ENCODE measurements at regions not wholly inside any gene's neighbourhood (a gene's known extent, or its start where the extent isn't known, plus 50 kb on each side); places are given as distances from the start of the nearest gene placed in this dataset.

DNA sequence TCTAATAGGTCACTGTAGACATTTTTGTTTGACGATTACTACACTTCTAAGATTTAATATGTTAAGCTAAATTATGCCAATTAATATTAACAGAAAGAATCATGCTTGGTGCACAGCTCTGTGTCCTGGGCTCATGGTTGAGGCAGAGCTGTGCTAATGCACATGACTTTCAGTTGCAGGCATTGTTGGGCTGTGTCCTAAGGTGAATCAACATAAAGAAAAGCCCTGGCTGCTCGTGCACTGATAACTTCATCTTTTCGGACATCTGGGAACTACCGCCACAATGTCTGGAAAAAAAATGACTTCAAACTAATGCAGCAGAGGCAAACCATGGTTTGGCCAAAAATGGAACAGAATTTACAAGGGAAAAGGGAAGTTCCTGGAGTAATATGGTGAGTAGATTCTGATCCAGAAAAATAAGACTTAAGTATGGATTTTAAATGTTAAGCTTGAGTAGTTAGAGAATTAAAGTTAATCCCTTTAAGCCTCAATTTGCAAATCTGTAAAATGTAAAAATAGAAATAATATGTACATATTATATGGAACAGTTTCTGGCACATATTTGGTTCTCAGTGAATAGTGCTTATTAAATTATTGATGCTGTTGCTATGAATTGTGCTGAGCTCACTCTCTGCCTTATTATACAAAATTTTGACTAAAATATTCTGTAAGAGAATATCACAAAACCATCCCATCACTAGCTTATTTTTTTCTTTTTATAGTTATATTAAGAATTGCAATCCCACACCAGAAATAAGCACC lies 186.1 kb downstream of the BRINP2 start:
- TF ChIP-seq ZBTB7A (IDR thresholded peaks at IDR 0.05; ENCODE audit: low read depth) (no peak), RAD21 (IDR thresholded peaks at IDR 0.05; ENCODE audit: low read depth) (no peak), TAF1 (IDR thresholded peaks at IDR 0.05; ENCODE audit: low read depth) (no peak), CEBPB (IDR thresholded peaks at IDR 0.05) (no peak), TEAD4 (IDR thresholded peaks at IDR 0.05) (no peak), EP300 (IDR thresholded peaks at IDR 0.05; ENCODE audit: borderline replicate concordance) (no peak)
- TF ChIP-seq, protein P1, sequence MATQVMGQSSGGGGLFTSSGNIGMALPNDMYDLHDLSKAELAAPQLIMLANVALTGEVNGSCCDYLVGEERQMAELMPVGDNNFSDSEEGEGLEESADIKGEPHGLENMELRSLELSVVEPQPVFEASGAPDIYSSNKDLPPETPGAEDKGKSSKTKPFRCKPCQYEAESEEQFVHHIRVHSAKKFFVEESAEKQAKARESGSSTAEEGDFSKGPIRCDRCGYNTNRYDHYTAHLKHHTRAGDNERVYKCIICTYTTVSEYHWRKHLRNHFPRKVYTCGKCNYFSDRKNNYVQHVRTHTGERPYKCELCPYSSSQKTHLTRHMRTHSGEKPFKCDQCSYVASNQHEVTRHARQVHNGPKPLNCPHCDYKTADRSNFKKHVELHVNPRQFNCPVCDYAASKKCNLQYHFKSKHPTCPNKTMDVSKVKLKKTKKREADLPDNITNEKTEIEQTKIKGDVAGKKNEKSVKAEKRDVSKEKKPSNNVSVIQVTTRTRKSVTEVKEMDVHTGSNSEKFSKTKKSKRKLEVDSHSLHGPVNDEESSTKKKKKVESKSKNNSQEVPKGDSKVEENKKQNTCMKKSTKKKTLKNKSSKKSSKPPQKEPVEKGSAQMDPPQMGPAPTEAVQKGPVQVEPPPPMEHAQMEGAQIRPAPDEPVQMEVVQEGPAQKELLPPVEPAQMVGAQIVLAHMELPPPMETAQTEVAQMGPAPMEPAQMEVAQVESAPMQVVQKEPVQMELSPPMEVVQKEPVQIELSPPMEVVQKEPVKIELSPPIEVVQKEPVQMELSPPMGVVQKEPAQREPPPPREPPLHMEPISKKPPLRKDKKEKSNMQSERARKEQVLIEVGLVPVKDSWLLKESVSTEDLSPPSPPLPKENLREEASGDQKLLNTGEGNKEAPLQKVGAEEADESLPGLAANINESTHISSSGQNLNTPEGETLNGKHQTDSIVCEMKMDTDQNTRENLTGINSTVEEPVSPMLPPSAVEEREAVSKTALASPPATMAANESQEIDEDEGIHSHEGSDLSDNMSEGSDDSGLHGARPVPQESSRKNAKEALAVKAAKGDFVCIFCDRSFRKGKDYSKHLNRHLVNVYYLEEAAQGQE (IDR thresholded peaks at IDR 0.05; ENCODE audit: low read depth) = no peak
- TF ChIP-seq, protein P2, sequence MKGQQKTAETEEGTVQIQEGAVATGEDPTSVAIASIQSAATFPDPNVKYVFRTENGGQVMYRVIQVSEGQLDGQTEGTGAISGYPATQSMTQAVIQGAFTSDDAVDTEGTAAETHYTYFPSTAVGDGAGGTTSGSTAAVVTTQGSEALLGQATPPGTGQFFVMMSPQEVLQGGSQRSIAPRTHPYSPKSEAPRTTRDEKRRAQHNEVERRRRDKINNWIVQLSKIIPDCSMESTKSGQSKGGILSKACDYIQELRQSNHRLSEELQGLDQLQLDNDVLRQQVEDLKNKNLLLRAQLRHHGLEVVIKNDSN (IDR thresholded peaks at IDR 0.05) = no peak
